Aorta (tissue), 5 donors: ENCODE measurements at regions not wholly inside any gene's neighbourhood (a gene's known extent, or its start where the extent isn't known, plus 50 kb on each side); places are given as distances from the start of the nearest gene placed in this dataset.
"Not testable (repeated sequence)": the region's sequence is repeated elsewhere in the genome, so short reads cannot be mapped to it uniquely, and the experiment has no call there.

Experiments used
- ATAC-seq: fragments of 200-7000 bp; cut with Tn5 transposase; one replicate; pipeline ENCODE4 v1.9.1; 2022; ENCODE audit warnings: moderate library complexity; ENCODE audit not compliant: low FRiP score
- DNase-seq, 2 donors: peaks; one replicate each; pipeline ENCODE4 v3.0.0-alpha.2; 2020
- H3K27ac ChIP-seq, 2 donors: one replicate each; pipeline ENCODE4 v1.5.1; 2013; ENCODE audit warnings: low read length in 2 of 2, mild to moderate bottlenecking in 2 of 2, moderate library complexity in 2 of 2, control low read depth in 1 of 2, inconsistent platforms in 1 of 2, low read depth in 1 of 2
- H3K27me3 ChIP-seq, 2 donors: one replicate each; pipeline ENCODE4 v1.6.1; 2013; ENCODE audit warnings: control low read depth in 1 of 2, low read length in 1 of 2, mild to moderate bottlenecking in 1 of 2, moderate library complexity in 1 of 2; ENCODE audit not compliant: insufficient read depth in 2 of 2, control insufficient read depth in 1 of 2
- H3K36me3 ChIP-seq, 2 donors: one replicate each; pipeline ENCODE4 v1.6.1; 2013; ENCODE audit warnings: control low read depth in 1 of 2, low read length in 1 of 2, mild to moderate bottlenecking in 1 of 2; ENCODE audit not compliant: insufficient read depth in 2 of 2, control insufficient read depth in 1 of 2
- H3K4me1 ChIP-seq, 2 donors: one replicate each; pipeline ENCODE4 v1.6.1; 2013; ENCODE audit warnings: low read length in 2 of 2, control low read depth in 1 of 2, mild to moderate bottlenecking in 1 of 2, moderate library complexity in 1 of 2; ENCODE audit not compliant: insufficient read depth in 2 of 2, control insufficient read depth in 1 of 2
- H3K4me3 ChIP-seq, 2 donors: one replicate each; pipeline ENCODE4 v1.5.1; 2013; ENCODE audit warnings: low read length in 2 of 2, control low read depth in 1 of 2, mild to moderate bottlenecking in 1 of 2
- H3K9me3 ChIP-seq: one replicate; pipeline ENCODE4 v1.6.1; 2013; ENCODE audit warnings: mild to moderate bottlenecking, low read length; ENCODE audit not compliant: control insufficient read depth
- WGBS, 2 donors: extraction: QIAGEN DNeasy Blood & Tissue Kit; methylation state at CpG; one replicate each; pipeline ENCODE4 v1.1.7; 2013; 5-methylcytosine and 5-hydroxymethylcytosine counted together
- intact Hi-C, 2 donors: fragments of 100-400 bp; cut with DNase I; formaldehyde crosslinking; loops; one replicate each; pipeline versions ENCODE4 v1.14.2 to v1.15.0; 2022
- donor health status: healthy with polysubstance abuse.
- donor health status: Bipolar disorder and iron deficiency.
- donor health status: DM: no; HTN: no; CAD: no.
- donor health status: DM: no; HTN: no; CAD: no.
- donor health status: DM: yes; HTN: yes; CAD: no.

- 60 to 76% methylated on average over 3 to 4 of the region's 6 CpGs for whole genome bisulfite sequencing, 2 donors
- H3K4me1 ChIP-seq, intact Hi-C loops, H3K27ac ChIP-seq, ATAC-seq, H3K36me3 ChIP-seq, H3K27me3 ChIP-seq, H3K9me3 ChIP-seq, H3K4me3 ChIP-seq, DNase-seq: not testable (repeated sequence)
Measured at GRCh38 chr9:42656789-42657188, 473.3 kb downstream of the SPATA31A6 start.

- H3K9me3 ChIP-seq, ATAC-seq, intact Hi-C loops, H3K27me3 ChIP-seq, H3K36me3 ChIP-seq, H3K27ac ChIP-seq, H3K4me1 ChIP-seq, DNase-seq, H3K4me3 ChIP-seq: not testable (repeated sequence)
- no CpG with 5 or more reads among the region's 10 CpGs for WGBS, 2 donors
Measured at GRCh38 chr9:42657496-42657895, 474.0 kb downstream of the SPATA31A6 start.

GRCh38 chr9:42697146-42697545 lies 513.7 kb downstream of the SPATA31A6 start:
- H3K4me3 ChIP-seq, H3K36me3 ChIP-seq, ATAC-seq, H3K9me3 ChIP-seq, DNase-seq, H3K27ac ChIP-seq, H3K27me3 ChIP-seq, intact Hi-C loops, H3K4me1 ChIP-seq: not testable (repeated sequence)
- no CpG with 5 or more reads among the region's 2 CpGs for WGBS, 2 donors

- intact Hi-C loops, H3K27me3 ChIP-seq, H3K9me3 ChIP-seq, H3K4me1 ChIP-seq, DNase-seq, H3K4me3 ChIP-seq, H3K27ac ChIP-seq, ATAC-seq, H3K36me3 ChIP-seq: not testable (repeated sequence)
- WGBS, 2 donors, result no CpG with 5 or more reads among the region's 2 CpGs
Measured at GRCh38 chr9:42702890-42703289, 519.4 kb downstream of the SPATA31A6 start.

GRCh38 chr9:42724841-42725835 lies 541.7 kb downstream of the SPATA31A6 start:
- H3K36me3 ChIP-seq, H3K27me3 ChIP-seq, intact Hi-C loops, H3K4me3 ChIP-seq, ATAC-seq, H3K4me1 ChIP-seq, H3K9me3 ChIP-seq, H3K27ac ChIP-seq: not testable (repeated sequence)
- DNase-seq, result peak in 1 of 2 donors; percentile 50
- 0% methylated on average over 3 to 6 of the region's 49 CpGs for WGBS, 2 donors

GRCh38 chr9:42743030-42743814 lies 559.8 kb downstream of the SPATA31A6 start:
- DNase-seq, result peak; percentile 77 to 92
- H3K4me1 ChIP-seq, H3K27me3 ChIP-seq, H3K27ac ChIP-seq, H3K36me3 ChIP-seq, ATAC-seq, H3K9me3 ChIP-seq, H3K4me3 ChIP-seq, intact Hi-C loops: not testable (repeated sequence)
- WGBS, 2 donors, result 39 to 40% methylated on average over 38 to 40 of the region's 40 CpGs

GRCh38 chr9:42757251-42757650 lies 573.8 kb downstream of the SPATA31A6 start:
- H3K27me3 ChIP-seq, intact Hi-C loops, DNase-seq, ATAC-seq, H3K27ac ChIP-seq, H3K4me1 ChIP-seq, H3K9me3 ChIP-seq, H3K4me3 ChIP-seq, H3K36me3 ChIP-seq: not testable (repeated sequence)
- WGBS, 2 donors, result 66 to 80% methylated on average over 2 of the region's 2 CpGs

- intact Hi-C loops, H3K27ac ChIP-seq, H3K9me3 ChIP-seq, ATAC-seq, H3K36me3 ChIP-seq, H3K4me1 ChIP-seq, H3K27me3 ChIP-seq, DNase-seq, H3K4me3 ChIP-seq: not testable (repeated sequence)
- WGBS, 2 donors, result 6 to 25% methylated on average over 5 of the region's 5 CpGs
Measured at GRCh38 chr9:42759320-42759719, 575.9 kb downstream of the SPATA31A6 start.
